SK-N-SH treated with all-trans-retinoic acid at 6 μM for 48 hours (cell line): ENCODE measurements at regions not wholly inside any gene's neighbourhood (a gene's known extent, or its start where the extent isn't known, plus 50 kb on each side); places are given as distances from the start of the nearest gene placed in this dataset.

ENCODE experiments used
- PATZ1 ChIP-seq: fragments of 250-450 bp; sonication (Bioruptor Pico); IDR thresholded peaks from 2 replicates; pipeline ENCODE4 v1.8.0; 2020; ENCODE audit warnings: mild to moderate bottlenecking, moderate library complexity, borderline replicate concordance
- ZFP30 ChIP-seq: fragments of 450-650 bp; formaldehyde crosslinking; IDR thresholded peaks from 2 replicates; pipeline ENCODE4 v1.5.0; 2022; ENCODE audit warnings: mild to moderate bottlenecking, moderate library complexity

- TF ChIP-seq PATZ1 (no peak), ZFP30 (CRISPR knock-in tag) (no peak)
These were observed 116.3 kb downstream of the IRX5 start for GRCh38 chr16:55046916-55047315.
